ENCODE measurements at regions not wholly inside any gene's neighbourhood (a gene's known extent, or its start where the extent isn't known, plus 50 kb on each side); places are given as distances from the start of the nearest gene placed in this dataset.

- no peak for DNase-seq (ENCODE audit: low read depth, low spot score)
These were observed 52.5 kb upstream of the CTDP1 start for GRCh38 chr18:79626905-79627749.

GRCh38 chr18:79627750-79628294 is 51.8 kb upstream of the CTDP1 start:
- no peak for DNase-seq (ENCODE audit: low read depth, low spot score)

- DNase-seq (ENCODE audit: low read depth, low spot score): no peak
These were observed 51.0 kb upstream of the CTDP1 start for GRCh38 chr18:79628416-79629248.

GRCh38 chr18:79629249-79629558 is 50.4 kb upstream of the CTDP1 start:
- no peak for DNase-seq (ENCODE audit: low read depth, low spot score)

- no peak for DNase-seq (ENCODE audit: low read depth, low spot score)
These were observed 50.0 kb upstream of the CTDP1 start for GRCh38 chr18:79629606-79630005.
